ENCODE measurements at regions not wholly inside any gene's neighbourhood (a gene's known extent, or its start where the extent isn't known, plus 50 kb on each side); places are given as distances from the start of the nearest gene placed in this dataset.

DNA sequence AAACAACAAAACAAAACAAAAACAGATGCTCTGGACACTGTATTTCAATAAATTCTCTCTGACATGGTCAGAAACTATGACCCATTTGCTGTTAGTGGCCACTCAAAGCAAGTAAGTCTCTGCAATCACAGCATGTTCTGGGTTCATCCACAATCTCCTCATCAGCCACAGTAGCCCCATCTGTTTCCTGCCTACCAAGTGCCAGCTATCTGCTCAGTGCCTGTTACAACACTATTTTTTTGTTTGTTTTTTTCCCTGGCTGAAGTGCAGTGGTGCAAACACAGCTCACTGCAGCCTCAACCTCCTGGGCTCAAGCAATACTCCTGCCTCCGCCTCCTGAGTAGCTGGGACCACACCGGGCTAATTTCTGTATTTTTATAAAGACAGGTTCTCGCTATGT lies 137.9 kb downstream of the SOX9 start:
- no peak for DNase-seq (ENCODE audit: low read depth)

DNA sequence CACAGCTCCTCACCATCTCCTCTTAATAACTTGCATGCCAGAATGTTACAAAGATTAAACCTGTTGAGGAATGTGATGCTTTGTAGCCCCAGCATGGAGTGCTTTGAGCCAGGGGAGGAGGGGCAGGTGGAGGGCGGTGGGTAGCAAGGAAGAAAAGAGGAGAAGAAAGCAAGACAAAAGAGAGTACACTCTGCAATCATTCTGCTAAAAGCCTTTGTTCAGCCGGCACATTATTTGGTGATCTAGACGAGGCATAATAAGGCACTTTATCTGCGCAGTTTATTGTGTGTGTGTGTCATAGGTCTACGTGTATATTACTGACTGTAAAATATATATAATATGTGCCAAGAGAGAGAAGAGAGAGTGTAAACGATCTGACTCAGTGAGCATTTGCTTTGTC lies 139.1 kb downstream of the SOX9 start:
- DNase-seq (ENCODE audit: low read depth), result no peak

DNA sequence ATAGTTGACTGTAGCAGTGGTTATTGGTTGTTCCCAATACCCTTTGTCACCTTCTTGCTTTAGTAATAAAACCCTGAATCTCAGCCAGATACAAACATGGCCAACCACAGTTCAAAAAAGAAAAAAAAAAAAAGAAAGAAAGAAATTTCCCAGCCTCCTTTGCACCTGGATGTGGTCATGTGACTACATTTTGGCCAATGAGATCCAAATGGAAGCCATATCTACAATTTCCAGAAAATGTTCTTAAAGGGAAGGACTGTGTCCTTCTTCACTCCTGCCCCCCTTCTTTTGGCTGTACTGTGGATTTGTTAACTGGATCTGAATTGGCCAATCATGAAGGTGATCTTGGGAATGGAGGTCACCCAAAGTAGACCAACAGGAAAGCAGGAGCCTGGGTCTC lies 141.9 kb downstream of the SOX9 start:
- DNase-seq (ENCODE audit: low read depth), result no peak

DNA sequence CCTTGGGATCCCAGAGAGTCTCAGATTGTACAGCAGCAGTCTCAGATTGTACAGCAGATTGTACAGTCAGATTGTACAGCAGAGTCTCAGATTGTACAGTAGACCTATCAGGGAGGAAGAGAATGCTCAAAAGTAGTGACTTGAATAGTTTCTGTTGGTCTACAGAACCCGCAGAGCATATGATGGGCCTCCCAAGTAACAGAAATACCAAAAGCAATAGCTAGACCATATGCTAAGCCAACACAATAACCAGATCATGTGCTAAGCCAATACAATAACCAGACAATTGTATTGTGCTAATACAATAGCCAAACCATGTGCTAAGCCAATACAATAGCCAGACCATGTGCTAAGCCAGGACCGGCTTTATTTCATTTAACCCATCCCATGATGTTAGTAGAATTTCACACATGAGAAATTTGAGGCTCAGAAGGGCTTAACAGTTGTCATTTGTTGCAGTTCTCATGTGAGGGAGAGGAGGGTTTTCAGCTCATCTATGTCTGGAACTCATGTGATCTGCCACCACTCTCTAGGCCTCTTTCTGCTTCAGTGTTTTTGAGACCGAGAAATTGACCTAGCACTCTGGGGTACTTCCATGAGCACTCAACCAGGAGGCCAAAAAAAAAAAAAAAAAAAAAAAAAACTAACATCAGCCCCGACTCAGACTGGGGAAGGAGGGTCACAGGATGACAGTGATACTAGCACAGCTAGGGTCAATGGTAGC lies 144.0 kb downstream of the SOX9 start:
- DNase-seq (ENCODE audit: low read depth), result no peak

DNA sequence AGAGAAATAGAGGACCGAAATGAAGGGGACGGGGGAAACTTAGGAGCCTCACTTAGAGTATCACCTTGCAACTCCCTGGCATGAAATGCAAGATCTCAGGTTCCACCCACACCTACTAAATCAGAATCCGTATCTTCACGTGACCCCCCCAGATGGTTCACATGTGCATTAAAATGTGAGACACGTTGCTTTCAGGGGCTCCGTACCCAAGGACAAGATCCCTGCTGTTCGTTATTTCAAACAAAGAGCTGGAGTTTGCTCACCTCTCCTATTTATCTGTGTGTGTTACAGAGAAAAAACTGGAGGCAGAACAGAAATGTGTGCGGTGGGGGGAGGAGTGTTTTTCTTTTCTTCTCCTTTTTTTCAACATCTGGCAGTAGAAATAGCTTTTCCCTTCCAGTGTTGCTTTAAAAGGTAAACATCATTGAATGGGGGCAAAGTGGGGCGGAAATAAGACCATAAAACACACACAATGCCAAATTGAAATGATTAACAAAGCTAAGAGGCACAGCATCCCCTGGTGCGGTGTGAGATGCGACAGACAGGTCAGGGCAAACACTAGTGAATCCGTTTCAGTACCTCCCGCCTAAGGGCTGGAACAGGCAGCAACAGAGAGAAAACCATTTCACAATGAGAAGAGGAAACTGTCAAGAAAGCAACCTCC lies 145.4 kb downstream of the SOX9 start:
- no peak for DNase-seq (ENCODE audit: low read depth)

DNA sequence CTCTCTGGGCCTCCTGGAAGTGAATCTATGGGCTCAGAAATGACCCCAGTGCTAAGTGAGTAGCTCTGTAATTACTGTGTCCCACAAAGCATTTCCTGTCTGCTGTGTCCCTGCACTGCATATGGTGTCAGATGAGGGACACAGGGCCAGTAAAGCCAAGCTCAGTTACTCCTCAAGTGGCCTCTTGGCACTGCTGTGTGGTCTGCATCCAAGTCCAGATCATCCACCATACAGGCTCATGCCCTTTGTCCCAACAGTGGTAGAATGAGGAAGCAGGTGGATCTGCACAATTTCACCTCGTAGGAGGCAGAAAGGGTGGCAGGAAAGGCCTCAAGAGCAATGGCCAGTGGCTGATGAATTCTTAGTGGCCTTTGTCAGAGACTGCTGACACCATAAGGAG lies 146.8 kb downstream of the SOX9 start:
- no peak for DNase-seq (ENCODE audit: low read depth)

- DNase-seq (ENCODE audit: low read depth), result no peak
Observed at GRCh38 chr17:72268431-72268830, 147.6 kb downstream of the SOX9 start.

DNA sequence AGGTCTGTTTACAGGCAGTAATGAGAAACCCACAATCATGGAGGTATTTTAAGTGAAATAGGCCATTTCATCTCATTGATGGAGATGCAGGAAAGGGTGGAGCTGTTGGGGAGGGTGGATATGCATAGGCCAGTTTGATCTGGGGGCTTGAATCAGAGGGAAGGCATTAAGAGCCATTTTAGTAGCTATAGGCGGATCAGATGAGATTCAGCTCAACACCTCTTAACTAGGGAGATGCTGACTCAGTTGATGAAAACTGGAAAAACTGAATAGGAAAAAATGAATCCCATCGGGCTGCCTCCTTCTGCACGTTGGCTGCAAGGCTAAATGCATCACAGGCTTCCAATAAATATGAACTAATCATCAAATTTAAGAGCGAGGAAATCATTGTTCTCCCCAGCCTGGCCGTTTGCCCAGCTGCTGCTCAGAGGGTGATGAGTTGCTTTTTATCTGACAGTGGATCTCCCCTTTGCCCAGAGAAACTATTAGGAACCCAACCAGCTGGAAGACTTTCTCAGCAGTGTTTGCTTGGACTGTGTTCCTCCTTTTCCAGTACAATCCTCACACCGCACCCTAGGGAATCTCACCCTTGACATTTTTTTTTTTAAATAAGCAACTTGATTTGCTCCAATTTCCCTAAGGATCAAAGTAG lies 149.6 kb downstream of the SOX9 start:
- no peak for DNase-seq (ENCODE audit: low read depth)

GRCh38 chr17:72271603-72272002 lies 150.8 kb downstream of the SOX9 start:
- DNase-seq (ENCODE audit: low read depth), result no peak

DNA sequence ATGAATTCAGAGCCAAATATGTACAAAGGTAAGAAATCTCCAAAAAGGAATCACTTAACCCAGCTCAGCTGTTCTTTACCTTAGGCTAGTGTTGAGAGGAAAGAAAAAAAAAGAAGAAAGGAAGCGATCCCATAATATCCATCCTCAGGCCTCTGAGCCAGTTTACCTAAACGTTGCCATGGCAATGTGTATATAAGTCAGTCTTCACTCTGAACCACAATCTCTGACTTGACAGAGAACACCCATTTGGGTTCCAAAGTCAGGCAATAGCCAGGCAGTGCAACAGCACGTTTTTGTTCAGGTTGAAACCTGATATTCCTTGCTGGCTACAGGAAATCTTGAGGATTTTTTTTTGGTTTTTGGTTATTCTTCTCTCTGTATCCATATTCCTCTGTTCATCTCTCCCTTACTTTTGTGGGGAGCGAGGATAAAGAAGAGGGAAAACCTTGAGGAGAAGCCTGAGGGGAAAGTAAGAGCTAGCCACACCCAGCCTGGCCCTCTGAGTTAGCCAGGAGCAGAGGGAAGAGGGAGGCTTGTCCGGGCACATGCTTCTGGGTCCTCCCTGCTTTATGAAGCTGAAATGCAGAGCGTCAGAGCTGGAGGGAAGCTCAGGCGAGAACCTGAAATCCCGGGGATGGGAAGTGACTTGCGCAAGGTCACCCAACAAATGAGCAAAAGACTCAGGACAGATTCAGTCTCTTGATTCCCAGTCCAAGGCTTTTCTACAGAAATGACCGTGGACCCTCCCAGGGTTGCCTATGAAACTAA lies 152.7 kb downstream of the SOX9 start:
- no peak for DNase-seq (ENCODE audit: low read depth)

GRCh38 chr17:72274614-72275013 lies 153.8 kb downstream of the SOX9 start:
- DNase-seq (ENCODE audit: low read depth), result no peak

DNA sequence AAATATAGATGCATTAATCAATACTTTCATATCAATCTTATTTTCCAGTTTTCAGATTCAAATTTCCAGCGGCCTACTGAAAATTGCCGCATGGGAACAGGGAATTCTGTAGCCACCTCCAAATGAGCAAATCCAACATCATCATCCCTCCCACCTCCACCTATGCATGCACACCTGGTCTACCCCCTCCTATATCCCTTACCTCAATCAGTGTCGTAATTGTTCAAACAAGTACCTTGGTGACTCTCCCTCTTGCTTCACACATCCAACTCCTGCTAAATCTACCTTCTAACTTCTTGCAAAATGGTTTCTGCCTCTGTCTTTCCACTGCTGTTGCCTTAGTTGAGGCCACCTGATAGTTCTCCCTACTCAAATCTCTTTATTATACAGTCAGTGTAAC lies 160.1 kb downstream of the SOX9 start:
- no peak for DNase-seq (ENCODE audit: low read depth)

DNA sequence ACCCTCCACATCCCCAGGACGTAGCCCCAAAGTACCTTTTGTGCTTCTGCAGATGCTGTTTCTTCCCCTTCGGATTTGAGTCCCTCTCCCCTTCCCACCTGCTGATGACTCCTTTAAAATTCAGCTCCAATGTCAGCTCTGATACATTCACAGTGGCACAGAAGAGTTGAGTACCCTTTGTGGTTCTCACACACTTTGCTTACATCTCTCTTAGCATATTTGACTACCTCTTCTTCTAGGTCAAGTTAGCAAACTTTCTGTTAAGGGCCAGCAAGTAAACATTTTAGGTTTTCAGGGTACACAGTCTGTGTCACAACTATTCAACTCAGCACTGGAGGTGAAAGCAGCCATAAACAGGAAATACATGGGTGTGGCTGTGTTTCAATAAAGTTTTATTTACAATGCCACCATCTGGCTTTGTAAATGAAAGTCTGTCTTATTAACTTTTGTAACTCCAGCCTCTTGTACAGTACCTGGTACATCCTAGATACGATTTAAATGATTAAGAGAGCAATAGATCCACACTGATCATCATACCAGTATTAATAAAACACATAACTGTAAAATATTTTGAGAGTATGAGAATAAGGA lies 161.7 kb downstream of the SOX9 start:
- no peak for DNase-seq (ENCODE audit: low read depth)

- no peak for DNase-seq (ENCODE audit: low read depth)
Observed at GRCh38 chr17:72284806-72285205, 164.0 kb downstream of the SOX9 start.

GRCh38 chr17:72287586-72287985 lies 166.8 kb downstream of the SOX9 start:
- no peak for DNase-seq (ENCODE audit: low read depth)

GRCh38 chr17:72294487-72294893 lies 173.7 kb downstream of the SOX9 start:
- DNase-seq (ENCODE audit: low read depth), result no peak

- no peak for DNase-seq (ENCODE audit: low read depth)
Observed at GRCh38 chr17:72295916-72296315, 175.1 kb downstream of the SOX9 start.

DNA sequence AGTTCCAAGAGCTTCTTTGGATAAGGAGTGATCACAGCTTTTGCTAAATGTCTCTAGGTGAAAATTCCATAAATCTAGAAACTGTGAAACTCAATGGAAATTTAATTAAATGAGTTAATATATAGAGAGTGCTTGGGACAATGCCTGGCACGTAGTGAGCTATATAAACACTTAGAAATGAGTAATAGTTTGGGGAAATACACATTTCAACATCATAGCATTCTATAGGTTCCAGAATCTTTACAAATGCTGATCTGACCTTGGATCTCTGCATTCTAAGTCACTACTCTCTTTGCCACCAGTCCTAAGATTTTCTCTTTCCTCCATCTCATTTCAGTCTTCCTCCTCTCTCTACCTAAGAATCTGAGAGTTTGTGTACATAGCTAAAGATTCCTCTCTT lies 175.6 kb downstream of the SOX9 start:
- DNase-seq (ENCODE audit: low read depth), result no peak

- no peak for DNase-seq (ENCODE audit: low read depth)
Observed at GRCh38 chr17:72297326-72298115, 176.7 kb downstream of the SOX9 start.

GRCh38 chr17:72299100-72299499 lies 178.3 kb downstream of the SOX9 start:
- no peak for DNase-seq (ENCODE audit: low read depth)

DNA sequence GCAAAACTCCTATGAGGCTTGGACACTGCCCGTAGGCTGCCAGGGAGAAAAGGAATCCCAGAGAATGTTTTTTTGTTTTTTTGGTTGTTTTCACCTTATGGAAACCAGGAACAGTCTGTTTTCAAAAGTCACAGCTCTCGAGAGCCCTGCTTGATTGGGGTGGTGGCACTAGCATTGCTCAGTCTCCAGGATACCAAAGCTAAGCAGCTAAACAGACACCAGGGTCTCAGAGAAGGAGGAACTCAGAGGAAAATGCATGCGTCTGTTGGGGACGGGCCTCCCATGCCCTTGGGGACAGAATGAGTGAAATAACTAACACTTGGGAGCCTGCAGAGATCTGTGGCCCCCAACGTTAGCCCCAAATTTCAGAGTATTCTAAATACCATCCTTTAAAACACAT lies 178.8 kb downstream of the SOX9 start:
- DNase-seq (ENCODE audit: low read depth), result no peak

GRCh38 chr17:72301887-72302286 lies 181.1 kb downstream of the SOX9 start:
- no peak for DNase-seq (ENCODE audit: low read depth)

Measured in stimulated activated CD8-positive, alpha-beta memory T cell treated with anti-CD3 and anti-CD28 coated beads, Interleukin-12 subunit alpha, Interleukin-12 subunit beta, amount 100 ng/mL, for 1 hour (primary cell).